HTR-8/SVneo (cell line): ENCODE measurements at regions not wholly inside any gene's neighbourhood (a gene's known extent, or its start where the extent isn't known, plus 50 kb on each side); places are given as distances from the start of the nearest gene placed in this dataset.

ENCODE experiments used
- DNase-seq: peaks from one replicate; pipeline ENCODE4 v3.0.0; 2011; ENCODE audit warnings: low spot score, mixed read lengths; ENCODE audit not compliant: insufficient read length
- FAIRE-seq: peaks from 2 replicates; lab custom pipeline; 2011; peaks lifted over from hg19 to GRCh38; lab: Jason Lieb, UNC

DNA sequence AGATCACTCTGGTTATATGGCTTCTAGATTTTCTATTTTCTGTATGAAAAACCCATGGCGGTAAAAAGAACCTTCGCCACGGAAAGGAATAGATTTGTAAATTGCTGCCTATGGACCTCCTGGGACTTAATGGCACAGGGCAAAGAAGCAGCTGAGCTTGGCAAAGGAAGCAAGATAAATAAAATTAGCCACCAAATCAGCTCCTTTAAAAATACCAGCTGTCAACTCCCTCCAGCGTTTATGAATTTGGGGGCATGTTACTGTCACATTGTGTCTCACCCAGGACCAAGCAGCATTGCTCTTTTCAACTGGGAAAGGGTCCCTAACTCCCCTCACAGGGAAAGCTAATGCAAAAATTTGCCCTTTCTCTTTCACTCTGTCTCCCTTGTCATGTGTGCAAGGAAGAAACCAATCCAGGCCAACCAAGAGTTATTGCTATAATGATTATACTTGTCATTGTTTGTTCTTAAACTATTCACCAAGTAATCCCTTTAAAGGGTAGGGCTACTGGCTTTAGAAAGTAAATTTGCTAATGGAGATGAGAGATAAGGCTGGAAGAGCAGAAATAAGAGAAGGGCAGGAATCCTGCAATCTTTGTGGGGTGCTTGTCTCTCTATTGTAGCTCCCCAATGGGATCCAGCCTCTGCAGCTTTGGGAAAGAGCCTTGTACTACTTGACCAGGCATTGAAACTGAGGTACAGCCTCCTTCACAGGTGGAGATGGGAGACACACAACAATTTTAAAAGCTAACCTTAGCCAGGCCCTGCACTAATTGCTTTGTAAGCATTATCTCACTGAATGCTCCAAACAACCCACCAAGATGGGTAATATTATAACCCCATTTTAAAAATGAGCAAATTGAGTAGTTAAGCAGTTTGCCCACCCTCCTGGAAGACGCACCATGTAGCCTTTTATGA lies 119.1 kb upstream of the KLF7 start:
- DNase-seq (no peak), FAIRE-seq (no peak)

DNA sequence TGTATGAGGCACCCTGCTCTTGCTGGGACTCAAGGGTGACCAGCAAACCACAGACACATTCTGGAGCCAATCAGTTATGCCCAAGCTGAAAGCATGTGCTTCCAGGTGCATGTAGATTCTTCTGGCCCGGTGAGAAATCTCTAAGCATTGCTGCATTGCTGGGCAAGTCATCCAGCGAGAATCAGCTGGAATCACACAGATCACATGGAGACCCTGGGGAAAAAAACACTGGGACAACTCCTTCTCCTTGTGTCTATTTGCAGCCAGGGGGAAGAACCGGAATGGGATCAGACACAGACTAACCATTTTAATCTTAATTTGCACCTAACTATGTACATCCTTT lies 119.7 kb upstream of the KLF7 start:
- FAIRE-seq, result no peak
- DNase-seq, result no peak

DNA sequence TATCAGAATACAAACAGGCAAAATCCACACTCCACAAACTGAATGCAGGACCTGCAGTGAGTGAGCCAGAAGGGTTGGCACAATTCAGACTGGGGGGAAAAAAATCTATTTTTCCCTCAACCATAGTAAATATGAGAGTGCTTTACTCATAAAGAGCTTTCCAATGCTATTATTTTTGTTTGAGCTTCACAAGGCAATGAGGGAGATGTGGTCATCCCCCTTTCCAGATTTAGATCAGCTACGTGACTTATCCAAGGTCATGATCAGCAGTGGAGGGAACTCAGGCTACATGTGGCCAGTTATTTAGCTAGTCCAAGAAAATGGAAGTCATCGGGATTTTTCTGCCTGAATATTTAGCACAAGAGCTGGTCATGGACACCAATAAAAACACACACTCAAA lies 120.4 kb upstream of the KLF7 start:
- FAIRE-seq, result no peak
- DNase-seq, result no peak

DNA sequence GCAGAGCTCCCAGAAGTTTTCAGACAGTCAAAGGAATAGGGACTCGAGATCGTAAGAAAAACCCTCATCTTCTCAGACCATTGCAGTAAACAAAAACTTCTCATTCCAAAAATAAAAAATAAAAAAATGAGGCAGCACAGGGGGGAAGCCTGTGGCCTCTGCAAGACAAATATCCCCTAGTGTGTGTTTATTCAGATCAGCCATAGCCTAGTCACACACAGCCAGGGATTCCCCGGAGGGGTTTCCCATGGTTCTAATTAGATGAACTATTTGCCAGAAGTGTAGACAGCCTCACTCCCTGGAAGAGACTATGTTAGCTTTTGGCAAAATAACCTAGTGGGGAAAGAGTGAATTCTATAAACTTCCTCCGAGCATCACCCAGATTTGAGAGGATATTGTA lies 122.9 kb upstream of the KLF7 start:
- DNase-seq (no peak), FAIRE-seq (no peak)

DNA sequence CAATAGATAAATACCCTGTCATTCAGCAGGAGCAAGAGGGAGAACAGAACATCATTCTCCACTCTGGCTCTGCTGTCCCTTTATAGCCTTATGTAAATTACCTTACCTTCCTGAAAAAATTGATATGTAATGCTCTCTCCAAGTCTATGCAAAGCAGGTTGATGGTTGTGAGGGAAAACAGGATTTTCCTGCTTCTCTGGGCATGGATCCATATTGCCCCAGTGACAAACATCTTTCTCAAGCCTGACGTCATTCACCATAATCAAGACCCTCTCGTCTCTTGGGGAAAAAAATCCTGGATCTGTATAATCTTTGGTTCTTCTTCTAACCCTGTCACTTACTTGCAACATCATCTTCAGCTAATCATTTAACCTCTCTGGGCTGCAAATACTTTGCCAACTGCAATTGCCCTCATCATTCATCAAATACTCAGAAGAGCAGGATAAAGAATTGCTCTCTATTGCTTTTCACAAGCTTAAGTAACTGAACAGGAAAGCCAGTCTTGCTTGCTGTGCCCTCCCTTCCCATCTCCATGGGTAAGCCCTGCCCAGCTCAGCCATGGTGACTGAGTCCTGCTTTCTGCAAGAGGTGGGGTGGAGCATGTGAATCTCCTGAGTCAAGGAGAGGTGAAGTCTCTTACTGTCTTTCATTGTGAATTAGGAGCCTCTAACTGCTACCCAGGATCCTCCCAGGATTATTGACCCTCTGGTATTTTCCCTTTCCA lies 123.7 kb upstream of the KLF7 start:
- FAIRE-seq (no peak), DNase-seq (no peak)

DNA sequence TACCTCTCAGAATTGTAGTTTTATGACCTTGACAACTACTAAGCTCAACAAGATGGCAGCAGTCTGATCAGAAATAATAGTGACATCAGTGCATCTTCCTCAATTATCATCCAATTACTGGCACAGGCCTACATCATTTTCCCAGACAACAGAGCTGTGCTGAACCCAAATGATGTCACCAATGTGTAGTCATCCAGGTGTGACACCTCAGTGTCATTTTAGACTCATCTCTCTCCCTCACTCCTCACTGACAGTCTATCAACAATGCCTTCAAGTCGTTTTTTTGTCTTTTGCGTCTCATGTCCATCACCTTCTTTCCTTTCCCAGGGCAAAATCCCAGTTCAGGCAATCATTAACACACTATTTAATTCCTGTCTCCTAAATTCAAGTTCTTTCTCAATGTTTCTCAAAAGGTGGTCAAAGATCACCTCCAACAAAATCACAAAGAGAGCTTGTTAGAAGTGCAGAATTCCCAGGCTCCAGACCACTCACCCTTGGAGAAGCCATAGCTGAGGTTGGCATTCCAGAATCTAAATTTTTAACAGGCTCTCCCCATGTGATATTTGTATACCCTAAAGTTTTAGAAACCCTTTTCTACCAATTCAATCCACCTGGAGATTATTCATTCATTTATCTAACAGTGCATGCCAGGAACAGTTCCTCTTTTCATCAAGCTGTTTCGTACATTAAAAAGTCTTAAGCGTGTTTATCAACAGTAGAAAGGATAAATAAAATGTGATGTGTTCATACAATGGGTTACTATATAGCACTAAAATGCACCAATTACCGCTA lies 125.3 kb upstream of the KLF7 start:
- FAIRE-seq (peak; percentile 33), DNase-seq (no peak)

DNA sequence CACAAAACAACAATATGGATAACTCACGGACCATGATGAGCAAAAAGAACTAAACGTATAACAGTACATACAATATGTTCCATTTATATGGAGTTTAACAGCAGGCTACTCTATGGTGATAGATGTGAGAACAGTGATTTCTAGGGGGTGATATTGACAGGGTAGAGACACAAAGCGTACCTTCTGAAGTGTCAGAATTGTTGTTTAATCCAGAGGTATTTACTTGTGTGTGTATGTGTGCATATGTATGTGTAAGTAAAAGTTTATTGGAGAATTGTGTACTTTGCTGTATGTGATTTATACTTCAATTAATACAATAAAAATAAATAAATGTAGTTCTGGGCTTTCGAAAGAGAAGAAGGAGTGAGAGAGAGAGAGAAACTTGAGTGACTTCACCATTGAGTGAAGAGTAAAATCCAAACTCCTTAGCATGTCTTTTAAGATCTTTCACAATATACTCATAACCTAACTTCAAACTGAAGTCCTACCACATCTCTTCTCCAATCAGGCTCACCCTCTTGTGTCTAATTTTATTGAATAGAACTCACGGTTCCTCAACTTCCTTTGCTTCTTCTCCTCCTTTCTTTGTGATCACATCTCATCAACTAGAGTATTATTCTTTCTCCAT lies 126.0 kb upstream of the KLF7 start:
- FAIRE-seq, result no peak
- no peak for DNase-seq

DNA sequence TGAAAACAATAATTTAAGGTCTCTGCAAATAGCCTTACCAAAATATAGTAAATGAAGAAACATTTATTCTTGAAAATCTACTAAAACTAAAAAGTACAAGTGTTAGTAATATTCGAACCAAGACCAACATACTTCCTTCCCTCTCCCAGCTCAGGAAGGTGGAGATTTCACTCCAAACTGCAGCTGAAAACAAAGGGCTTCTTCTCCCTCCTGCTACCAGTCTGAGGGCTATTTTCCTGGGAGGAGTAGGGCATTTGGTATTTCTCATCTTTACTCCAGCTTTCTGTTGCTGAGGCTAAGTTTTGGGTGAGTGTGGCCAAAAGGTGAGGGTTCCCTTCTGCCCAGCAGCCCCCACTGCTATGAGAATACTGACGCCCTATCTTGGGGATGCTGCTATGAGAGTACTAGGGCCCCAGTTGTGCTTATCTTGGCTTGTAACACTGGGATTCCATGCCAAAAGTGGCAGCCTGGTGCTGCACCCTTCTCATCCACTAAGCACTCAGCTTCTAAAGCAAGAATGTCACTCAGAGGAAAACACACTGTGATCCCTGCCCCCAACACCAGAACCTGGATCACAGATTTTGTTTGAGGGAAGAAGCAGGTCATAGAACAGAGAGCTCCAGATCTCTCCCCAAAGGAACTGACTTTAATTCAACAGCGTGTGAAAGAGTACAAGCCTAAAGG lies 130.7 kb upstream of the KLF7 start:
- no peak for FAIRE-seq
- DNase-seq, result no peak

DNA sequence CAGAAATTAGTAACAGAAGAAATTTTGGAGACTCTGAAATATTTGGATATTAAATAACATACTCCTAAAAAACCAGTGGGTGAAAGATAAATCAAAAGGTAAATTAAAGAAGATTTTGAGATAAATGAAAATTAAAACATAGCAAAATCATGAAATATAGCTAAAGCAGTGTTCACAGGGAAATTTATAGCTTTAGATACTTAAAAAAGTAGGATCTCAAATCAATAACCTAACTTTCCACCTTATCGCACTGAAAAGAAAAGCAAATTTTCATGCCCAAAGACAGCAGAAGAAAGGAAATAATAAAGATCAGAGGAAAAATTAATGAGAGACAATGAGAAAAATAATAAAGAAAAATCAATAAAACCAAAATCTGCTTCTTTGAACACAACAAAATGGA lies 135.1 kb upstream of the KLF7 start:
- no peak for FAIRE-seq
- DNase-seq, result no peak

DNA sequence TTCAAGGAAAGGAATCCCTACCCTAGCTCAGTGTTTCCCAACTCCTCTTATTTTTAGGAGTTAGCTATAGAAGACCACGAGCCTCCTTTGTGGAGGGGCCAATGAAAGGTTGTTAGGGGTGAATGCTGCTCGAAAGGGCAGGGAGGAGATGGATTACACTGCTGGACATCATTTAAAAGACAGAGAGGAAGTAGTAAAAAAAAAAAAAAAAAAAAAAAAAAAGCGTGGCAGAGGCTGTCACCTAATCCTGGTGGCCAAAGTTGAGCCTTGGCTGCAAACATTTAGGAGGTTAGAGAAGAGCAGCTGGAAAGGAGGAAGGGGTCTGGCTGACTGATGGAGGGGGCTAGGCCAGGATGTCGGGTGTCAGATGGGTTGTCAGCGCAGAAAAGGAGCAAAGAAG lies 139.0 kb upstream of the KLF7 start:
- FAIRE-seq (no peak), DNase-seq (no peak)

DNA sequence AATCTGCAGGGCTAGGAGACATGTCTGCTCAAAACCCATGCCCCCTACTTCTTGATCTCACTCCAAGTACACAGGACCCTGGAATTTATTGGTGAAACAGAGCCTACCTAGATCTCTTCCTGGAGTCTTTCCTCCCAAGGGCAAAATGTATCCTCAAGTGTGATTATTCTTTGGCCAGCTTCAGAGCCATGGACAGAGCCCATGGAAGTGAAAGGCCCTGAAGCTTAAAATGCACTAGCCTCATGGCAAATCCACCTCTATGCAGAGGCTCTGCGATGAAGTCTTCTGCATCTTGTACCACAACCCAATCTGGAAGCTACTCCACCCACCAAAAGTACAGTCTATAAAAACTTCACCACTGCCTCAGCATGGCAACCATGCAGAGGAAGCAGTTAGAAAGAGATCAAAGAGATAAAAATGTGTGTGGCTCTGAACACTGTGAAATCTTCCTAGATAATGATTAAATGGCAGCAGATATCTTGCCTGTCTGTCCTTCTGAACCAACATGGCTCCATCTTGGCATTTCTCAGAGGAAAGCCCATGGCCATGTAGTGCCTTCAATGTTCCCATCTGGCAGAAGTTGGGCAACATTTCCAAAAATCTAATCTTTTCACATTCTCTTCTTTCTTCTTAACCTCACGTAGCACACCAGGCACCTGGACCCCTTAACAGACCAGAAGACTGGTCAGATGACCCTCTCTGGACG lies 142.9 kb upstream of the KLF7 start:
- DNase-seq (no peak), FAIRE-seq (no peak)

DNA sequence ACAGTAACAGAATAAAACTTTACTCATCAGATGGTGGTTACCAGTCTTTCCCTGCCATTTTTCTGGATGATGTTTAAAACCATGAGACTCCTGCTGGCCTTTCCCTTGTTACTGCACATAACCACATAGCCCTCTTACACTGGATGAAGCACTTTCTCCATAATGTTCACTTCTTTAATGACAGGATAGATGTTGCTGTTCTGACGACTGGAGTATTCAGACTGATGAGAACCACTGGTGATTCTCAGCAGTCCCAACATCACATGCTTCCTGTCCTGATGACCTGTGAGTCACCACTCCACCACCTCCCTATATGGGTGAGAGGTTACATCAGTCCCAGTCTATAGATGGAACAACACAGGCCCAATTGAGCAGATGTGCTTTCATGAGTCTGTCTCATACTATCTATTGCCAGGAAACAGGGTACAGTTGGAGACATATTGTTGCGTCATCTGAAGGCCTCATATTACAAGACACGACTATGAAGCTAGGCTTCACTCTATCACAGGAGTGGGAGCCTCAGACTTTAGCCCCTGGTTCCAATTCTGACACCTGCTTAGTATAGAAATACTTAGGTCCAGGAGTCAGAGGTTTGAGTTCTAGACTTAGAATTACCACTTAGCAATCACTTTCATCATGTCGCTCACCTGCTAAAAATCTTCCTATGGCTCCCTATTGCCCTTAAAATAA lies 145.7 kb upstream of the KLF7 start:
- DNase-seq (peak; percentile 73), FAIRE-seq (peak; percentile 87)

DNA sequence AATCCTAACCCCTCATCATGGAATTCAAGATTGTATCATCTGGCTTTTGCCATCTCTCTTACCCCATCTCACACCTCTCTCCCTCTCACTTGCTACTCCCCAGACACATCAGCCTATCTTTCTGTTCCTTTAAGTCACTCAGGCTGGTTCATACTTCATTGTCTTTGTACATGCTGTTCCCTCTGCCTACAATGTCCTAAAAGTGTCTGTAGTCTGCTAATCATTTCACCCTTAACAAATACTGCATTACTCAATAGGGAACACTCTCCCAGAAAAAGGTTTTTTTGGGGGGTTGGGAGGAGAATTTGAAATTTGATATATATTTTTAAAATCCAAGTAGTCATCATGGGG lies 146.2 kb upstream of the KLF7 start:
- no peak for FAIRE-seq
- no peak for DNase-seq

DNA sequence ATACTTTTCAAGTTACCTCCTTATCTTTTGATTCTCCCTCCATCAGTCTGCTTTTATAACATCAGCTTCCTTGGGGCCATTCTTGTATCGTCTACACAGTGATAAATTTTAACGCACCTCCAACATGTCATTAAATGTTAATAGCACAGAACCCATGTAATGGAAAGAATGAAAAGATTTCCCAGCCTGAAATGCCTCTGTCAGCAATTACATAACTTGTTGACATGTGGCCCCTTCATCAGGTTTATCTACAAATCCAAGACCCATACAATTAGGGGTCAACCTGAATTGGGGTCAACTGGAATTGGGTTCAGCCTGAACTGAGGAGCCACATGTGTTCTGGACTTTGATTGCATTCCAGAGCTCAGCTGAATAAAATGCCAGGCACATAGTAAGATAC lies 148.2 kb upstream of the KLF7 start:
- DNase-seq, result no peak
- FAIRE-seq, result no peak

DNA sequence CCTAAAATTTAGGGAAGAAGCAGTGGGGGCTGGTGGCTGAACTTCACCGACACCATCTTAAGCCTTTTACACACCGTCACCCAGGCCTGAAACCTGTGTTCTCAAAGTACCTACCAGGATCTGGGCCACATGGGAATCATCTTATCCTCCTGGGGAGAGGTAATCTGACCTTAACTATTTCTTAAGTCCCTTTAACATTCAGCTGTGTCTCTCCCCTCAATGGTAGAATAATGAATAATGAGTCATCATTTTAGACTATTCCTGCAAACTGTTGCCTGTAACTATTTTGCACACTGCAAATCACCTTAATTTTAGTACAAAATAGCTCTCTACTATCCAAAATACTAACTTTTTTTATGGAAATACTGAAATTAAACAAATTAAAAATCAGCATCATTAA lies 149.4 kb upstream of the KLF7 start:
- no peak for DNase-seq
- FAIRE-seq, result peak; percentile 36

DNA sequence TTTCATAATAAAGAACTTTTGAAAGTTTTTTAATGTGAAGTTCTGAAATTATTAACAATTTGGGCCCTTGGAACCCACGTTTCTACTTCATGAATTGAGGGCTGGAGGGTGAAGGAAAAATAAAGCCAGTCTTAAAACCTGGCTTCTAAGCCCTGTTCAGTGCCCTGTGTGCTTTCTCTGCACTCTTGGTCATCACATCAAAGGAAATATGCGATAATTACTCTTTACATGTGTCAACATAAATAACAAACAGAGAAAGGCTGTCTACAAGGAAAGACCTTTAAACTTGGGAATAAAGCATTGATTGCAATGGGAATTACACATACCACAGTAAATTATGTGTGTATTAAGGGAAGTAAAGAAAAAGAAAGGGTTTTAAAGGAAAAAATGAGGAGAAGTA lies 150.7 kb upstream of the KLF7 start:
- DNase-seq, result no peak
- no peak for FAIRE-seq

DNA sequence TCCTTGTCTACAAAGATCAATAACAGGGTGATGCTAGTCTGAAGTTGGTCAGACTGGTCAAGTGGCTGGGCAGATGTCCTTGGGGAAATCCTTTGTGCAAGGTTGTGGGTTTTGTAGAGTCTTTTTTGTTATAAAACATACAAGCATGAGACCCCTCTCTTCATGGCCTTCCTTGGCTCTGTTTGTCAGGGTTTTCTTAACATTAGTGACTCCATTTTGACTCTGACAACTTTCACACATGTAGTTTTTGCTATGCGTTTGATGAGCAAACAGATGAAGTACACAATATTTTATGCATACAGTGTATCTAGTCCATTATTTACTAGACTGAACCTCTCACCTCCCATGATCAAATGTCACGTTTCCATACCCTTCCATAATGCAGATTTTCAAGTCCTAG lies 151.2 kb upstream of the KLF7 start:
- DNase-seq (no peak), FAIRE-seq (no peak)

DNA sequence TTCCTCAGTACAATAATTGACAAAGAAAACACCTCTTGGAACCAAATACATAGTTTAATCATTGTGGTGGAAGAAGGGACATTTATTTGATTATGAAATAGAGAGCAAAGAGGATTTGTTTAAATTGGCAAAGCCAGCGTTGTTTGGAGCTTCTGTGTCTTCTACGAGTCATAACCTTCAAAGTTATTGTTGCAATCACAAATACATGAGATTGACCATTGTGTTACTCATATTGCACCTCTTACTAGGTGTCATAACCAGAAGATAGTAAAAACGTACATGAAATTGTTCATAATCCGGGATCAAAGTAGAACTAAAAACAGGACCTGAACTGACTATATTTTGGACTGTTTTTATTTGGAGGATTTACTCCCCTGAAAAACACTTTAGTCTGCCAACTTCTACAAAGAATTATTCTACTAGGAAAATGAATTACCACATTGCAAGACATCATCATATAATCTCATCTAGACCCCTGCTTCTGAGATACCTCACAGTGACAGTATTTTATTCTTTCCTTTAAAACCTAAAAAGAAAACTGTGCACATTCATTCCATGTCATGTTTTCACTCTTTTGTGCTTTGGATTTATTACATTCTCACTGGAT lies 151.7 kb upstream of the KLF7 start:
- no peak for FAIRE-seq
- no peak for DNase-seq
